ENCODE measurements at regions not wholly inside any gene's neighbourhood (a gene's known extent, or its start where the extent isn't known, plus 50 kb on each side); places are given as distances from the start of the nearest gene placed in this dataset.
"Not testable (repeated sequence)": the region's sequence is repeated elsewhere in the genome, so short reads cannot be mapped to it uniquely, and the experiment has no call there.

GRCh38 chr2:89935436-89935835, 1244.0 kb downstream of the RPIA start:
- not testable (repeated sequence) for H3K27ac Mint-ChIP-seq; DNase-seq; H3K36me3 Mint-ChIP-seq (ENCODE audit: low read depth); H3K4me3 Mint-ChIP-seq; H3K27me3 Mint-ChIP-seq; H3K4me1 Mint-ChIP-seq (ENCODE audit: low read depth); H3K9me3 Mint-ChIP-seq

- H3K27ac Mint-ChIP-seq; H3K9me3 Mint-ChIP-seq; H3K4me3 Mint-ChIP-seq; H3K36me3 Mint-ChIP-seq (ENCODE audit: low read depth); H3K4me1 Mint-ChIP-seq (ENCODE audit: low read depth); H3K27me3 Mint-ChIP-seq; DNase-seq: not testable (repeated sequence)
These were observed 1244.5 kb downstream of the RPIA start for GRCh38 chr2:89936011-89936410.

GRCh38 chr2:89936559-89936958, 1245.1 kb downstream of the RPIA start:
- H3K27ac Mint-ChIP-seq; H3K4me1 Mint-ChIP-seq (ENCODE audit: low read depth); H3K9me3 Mint-ChIP-seq; H3K36me3 Mint-ChIP-seq (ENCODE audit: low read depth); H3K27me3 Mint-ChIP-seq; DNase-seq; H3K4me3 Mint-ChIP-seq: not testable (repeated sequence)

DNA sequence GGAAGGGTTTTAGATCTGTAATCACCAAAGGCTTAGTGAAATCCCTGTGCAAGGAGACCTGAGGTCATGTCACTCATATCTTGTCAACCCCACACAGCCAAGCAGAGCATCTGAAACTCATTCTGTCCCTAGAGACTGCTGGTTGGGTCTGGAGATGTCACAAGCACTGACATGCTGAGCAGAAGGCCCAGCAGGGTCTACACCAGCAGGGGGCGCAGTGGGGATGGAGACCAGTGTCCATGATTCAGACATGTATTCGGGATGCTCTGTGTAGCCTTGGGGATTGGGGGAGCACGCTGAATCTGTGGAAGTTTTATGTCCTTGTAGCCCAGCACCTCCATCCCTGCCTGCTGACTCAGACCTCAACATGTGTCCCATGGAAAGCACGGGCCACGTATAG, 1247.3 kb downstream of the RPIA start:
- H3K36me3 Mint-ChIP-seq (ENCODE audit: low read depth); H3K4me3 Mint-ChIP-seq; H3K9me3 Mint-ChIP-seq; H3K27me3 Mint-ChIP-seq; DNase-seq; H3K27ac Mint-ChIP-seq; H3K4me1 Mint-ChIP-seq (ENCODE audit: low read depth): not testable (repeated sequence)

DNA sequence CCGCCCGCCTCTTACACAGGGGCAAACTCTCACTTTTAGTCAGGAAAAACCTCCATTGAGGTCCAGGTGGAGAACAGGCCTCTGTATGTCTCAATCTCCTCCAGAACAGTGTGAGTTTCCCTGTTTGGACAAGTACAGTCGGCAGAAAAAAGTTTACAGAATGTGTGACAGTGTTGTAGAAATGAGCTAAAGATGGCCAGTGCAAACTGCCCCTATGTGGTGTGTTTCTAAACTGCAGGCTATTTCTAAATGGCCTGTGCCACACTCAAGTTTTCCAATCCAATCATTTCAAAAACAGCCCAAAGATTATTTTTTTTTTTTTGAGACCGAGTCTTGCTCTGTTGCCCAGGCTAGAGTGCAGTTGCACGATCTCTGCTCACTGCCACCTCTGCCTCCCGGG, 1252.8 kb downstream of the RPIA start:
- not testable (repeated sequence) for H3K4me1 Mint-ChIP-seq (ENCODE audit: low read depth); H3K9me3 Mint-ChIP-seq; DNase-seq; H3K27me3 Mint-ChIP-seq; H3K36me3 Mint-ChIP-seq (ENCODE audit: low read depth); H3K4me3 Mint-ChIP-seq; H3K27ac Mint-ChIP-seq

DNA sequence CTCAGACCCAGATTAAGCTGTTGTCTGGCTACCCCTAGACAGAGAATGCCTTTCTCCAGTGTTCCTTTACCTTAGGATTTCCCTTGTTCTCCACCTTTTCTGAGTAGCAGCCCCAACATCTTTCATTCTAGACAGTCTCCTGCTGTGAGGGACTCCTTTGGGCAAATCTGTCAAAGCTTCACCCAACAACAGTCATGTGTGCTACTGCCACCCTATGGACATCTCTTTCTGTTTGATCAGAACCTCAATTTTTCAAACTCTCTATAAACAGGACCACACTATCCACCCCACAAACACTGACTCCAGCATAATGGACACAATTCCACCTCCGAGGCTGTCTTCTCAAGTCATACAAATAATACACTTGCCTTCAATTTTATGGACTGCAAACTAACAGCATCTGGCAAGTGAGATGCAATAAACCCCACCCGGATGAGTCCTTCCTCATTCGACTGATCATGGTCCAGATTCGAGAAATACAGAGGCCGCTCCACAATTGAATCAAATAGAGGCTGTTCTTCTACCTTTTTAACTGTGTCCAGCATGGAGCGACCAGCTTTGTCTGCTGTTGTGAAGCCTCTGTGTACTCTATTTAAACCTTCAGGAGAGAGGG, 1253.6 kb downstream of the RPIA start:
- not testable (repeated sequence) for DNase-seq; H3K27me3 Mint-ChIP-seq; H3K4me1 Mint-ChIP-seq (ENCODE audit: low read depth); H3K36me3 Mint-ChIP-seq (ENCODE audit: low read depth); H3K9me3 Mint-ChIP-seq; H3K4me3 Mint-ChIP-seq; H3K27ac Mint-ChIP-seq

GRCh38 chr2:89947208-89947815, 1255.8 kb downstream of the RPIA start:
- not testable (repeated sequence) for H3K4me3 Mint-ChIP-seq; H3K4me1 Mint-ChIP-seq (ENCODE audit: low read depth); H3K9me3 Mint-ChIP-seq; H3K36me3 Mint-ChIP-seq (ENCODE audit: low read depth); H3K27ac Mint-ChIP-seq; DNase-seq; H3K27me3 Mint-ChIP-seq

DNA sequence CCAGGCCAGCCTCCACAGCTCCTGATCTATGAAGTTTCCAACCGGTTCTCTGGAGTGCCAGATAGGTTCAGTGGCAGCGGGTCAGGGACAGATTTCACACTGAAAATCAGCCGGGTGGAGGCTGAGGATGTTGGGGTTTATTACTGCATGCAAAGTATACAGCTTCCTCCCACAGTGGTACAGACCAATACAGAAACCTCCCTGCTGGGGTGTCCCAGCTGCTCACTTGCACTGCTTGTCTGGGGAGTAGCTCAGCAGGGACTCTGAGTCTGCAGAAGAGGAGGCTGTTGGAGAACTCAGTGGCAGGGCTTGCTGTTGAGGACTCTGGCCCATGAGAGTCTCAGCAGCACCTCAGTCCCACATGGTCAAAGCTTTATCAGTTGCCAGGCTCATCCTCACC, 1256.6 kb downstream of the RPIA start:
- H3K36me3 Mint-ChIP-seq (ENCODE audit: low read depth); H3K27me3 Mint-ChIP-seq; H3K27ac Mint-ChIP-seq; DNase-seq; H3K4me3 Mint-ChIP-seq; H3K4me1 Mint-ChIP-seq (ENCODE audit: low read depth); H3K9me3 Mint-ChIP-seq: not testable (repeated sequence)

GRCh38 chr2:89950807-89951206, 1259.3 kb downstream of the RPIA start:
- not testable (repeated sequence) for DNase-seq; H3K9me3 Mint-ChIP-seq; H3K27me3 Mint-ChIP-seq; H3K36me3 Mint-ChIP-seq (ENCODE audit: low read depth); H3K27ac Mint-ChIP-seq; H3K4me3 Mint-ChIP-seq; H3K4me1 Mint-ChIP-seq (ENCODE audit: low read depth)

- DNase-seq: not testable (repeated sequence)
These were observed 1265.8 kb downstream of the RPIA start for GRCh38 chr2:89957236-89957635.

GRCh38 chr2:89959729-89960378, 1268.4 kb downstream of the RPIA start:
- not testable (repeated sequence) for H3K4me3 Mint-ChIP-seq; H3K9me3 Mint-ChIP-seq; DNase-seq; H3K4me1 Mint-ChIP-seq (ENCODE audit: low read depth); H3K27ac Mint-ChIP-seq; H3K36me3 Mint-ChIP-seq (ENCODE audit: low read depth); H3K27me3 Mint-ChIP-seq

More at GRCh38 chr2:89957236-89957635, 1265.8 kb downstream of the RPIA start:
- not testable (repeated sequence) for H3K4me1 Mint-ChIP-seq (ENCODE audit: low read depth); H3K36me3 Mint-ChIP-seq (ENCODE audit: low read depth); H3K27me3 Mint-ChIP-seq; H3K4me3 Mint-ChIP-seq; H3K9me3 Mint-ChIP-seq; H3K27ac Mint-ChIP-seq

DNA sequence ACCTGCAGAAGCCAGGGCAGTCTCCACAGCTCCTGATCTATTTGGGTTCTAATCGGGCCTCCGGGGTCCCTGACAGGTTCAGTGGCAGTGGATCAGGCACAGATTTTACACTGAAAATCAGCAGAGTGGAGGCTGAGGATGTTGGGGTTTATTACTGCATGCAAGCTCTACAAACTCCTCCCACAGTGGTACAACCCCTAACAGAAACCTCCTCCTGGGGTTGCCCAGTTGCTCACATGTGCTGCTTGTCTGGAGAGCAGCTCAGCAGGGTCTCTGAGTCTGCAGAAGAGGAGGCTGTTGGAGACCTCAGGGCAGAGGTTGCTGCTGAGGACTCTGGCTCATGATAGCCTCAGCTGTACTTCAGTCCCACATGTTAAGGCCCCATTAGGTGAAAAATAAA, 1269.1 kb downstream of the RPIA start:
- not testable (repeated sequence) for H3K4me1 Mint-ChIP-seq (ENCODE audit: low read depth); H3K9me3 Mint-ChIP-seq; H3K36me3 Mint-ChIP-seq (ENCODE audit: low read depth); H3K27me3 Mint-ChIP-seq; H3K27ac Mint-ChIP-seq; DNase-seq; H3K4me3 Mint-ChIP-seq

DNA sequence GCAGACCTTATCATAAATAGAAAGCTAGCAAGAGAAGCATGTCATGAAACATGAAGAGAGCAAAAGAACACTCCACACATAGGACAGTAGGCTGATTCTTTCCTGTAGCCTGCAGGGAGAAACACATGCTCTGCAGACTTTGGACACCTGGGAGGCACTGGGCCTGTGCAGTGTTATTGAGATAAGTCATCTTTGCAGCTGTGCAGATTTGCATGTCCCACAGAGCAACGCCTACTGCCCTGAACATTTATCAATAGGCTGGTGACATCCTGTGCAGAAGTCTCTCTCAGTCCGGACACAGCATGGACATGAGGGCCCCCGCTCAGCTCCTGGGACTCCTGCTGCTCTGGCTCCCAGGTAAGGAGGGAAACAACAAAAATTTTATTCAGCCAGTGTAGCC, 1277.1 kb downstream of the RPIA start:
- not testable (repeated sequence) for H3K4me1 Mint-ChIP-seq (ENCODE audit: low read depth); H3K9me3 Mint-ChIP-seq; H3K27ac Mint-ChIP-seq; H3K27me3 Mint-ChIP-seq; H3K36me3 Mint-ChIP-seq (ENCODE audit: low read depth); H3K4me3 Mint-ChIP-seq; DNase-seq

GRCh38 chr2:89969190-89969589, 1277.7 kb downstream of the RPIA start:
- not testable (repeated sequence) for H3K27me3 Mint-ChIP-seq; DNase-seq; H3K27ac Mint-ChIP-seq; H3K4me1 Mint-ChIP-seq (ENCODE audit: low read depth); H3K9me3 Mint-ChIP-seq; H3K36me3 Mint-ChIP-seq (ENCODE audit: low read depth); H3K4me3 Mint-ChIP-seq

- not testable (repeated sequence) for DNase-seq; H3K27ac Mint-ChIP-seq; H3K27me3 Mint-ChIP-seq; H3K4me3 Mint-ChIP-seq; H3K9me3 Mint-ChIP-seq; H3K36me3 Mint-ChIP-seq (ENCODE audit: low read depth); H3K4me1 Mint-ChIP-seq (ENCODE audit: low read depth)
These were observed 1282.4 kb downstream of the RPIA start for GRCh38 chr2:89973849-89974248.
